ENCODE measurements at regions not wholly inside any gene's neighbourhood (a gene's known extent, or its start where the extent isn't known, plus 50 kb on each side); places are given as distances from the start of the nearest gene placed in this dataset.

GRCh38 chr13:53201454-53202225 is 173.0 kb downstream of the OLFM4 start:
- TF ChIP-seq EZH2 (IDR thresholded peaks at IDR 0.05; ENCODE audit: borderline replicate concordance, low read depth, low read length, severe bottlenecking) (no peak), CTCF (IDR thresholded peaks at IDR 0.05; ENCODE audit: borderline replicate concordance, extremely low read depth, low read length, poor library complexity, severe bottlenecking) (no peak)
